ENCODE measurements at regions not wholly inside any gene's neighbourhood (a gene's known extent, or its start where the extent isn't known, plus 50 kb on each side); places are given as distances from the start of the nearest gene placed in this dataset.

DNA sequence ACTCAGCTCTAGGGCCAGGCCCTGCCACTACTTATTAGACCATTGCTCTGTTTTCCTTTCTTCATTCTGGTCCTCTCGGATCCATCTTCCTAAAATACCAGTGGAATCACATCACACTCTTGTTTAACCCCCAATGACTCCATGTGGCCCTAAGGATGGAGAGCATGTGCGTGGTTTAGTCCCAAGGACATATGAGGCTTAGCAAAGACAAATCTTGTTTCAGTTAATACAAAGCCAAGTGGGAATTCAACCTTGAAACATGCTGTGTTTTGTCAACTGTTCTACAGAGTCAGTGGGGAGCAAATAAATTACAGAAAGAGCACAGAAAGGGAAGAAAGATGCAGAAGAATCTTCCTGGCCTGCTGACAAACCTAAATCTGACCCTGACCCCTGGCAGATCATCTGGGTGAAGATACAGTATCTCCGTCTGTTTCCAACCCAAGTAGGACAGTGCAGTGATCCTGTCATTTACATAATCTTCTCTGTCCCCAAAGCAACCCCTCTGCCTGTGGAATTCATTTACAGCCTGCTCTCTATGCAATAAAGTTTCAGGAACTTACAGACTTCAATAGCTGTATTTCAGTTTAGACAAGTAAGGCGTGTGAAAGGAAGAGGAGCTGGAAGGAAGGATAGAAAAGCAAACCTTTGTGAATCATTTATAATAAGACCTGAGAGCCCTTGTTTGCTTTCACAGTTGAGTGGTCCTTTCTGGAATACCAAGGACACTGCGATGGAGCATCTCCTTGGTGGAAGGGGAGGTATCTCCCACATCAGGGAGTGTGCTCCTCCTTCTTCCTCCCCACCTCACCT lies 144.0 kb downstream of the THBS2 start:
- no peak for DNase-seq (ENCODE audit: low spot score)
- no peaks in the 10 kb centered on the region for H3K4me1 ChIP-seq (replicated peaks)
- no peaks in the 10 kb centered on the region for H3K9me3 ChIP-seq
- TF ChIP-seq POLR2A (IDR thresholded peaks at IDR 0.05) (no peak), POLR2AphosphoS5 (IDR thresholded peaks at IDR 0.05) (no peak), CTCF (IDR thresholded peaks at IDR 0.05) (no peak)
- H3K4me3 ChIP-seq: no peak overlapping the region
- H3K27me3 ChIP-seq (replicated peaks; ENCODE audit: insufficient read depth): no peaks in the 10 kb centered on the region
- intact Hi-C loops (cut with DNase I): no loop called here
- 76% methylated on average over 5 of the region's 5 CpGs for WGBS
- H3K27ac ChIP-seq: no peak overlapping the region
- no peaks in the 10 kb centered on the region for H3K36me3 ChIP-seq

DNA sequence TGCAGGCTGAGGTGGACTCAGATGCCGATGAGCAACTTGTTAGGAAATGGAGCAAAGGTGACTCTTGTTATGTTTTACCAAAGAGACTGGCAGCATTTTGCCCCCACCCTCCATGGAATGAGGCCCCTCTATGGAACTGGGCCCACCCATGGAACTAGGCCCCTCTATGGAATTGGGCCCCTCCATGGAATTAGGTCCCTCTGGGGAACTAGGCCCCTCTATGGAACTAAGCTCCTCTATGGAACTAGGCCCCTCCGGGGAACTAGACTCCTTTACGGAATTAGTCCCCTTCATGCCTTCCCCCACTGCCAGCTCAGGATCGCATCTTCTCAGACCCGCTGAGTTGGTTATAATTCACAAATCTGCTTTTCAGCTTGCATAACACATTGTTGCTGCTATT lies 144.9 kb downstream of the THBS2 start:
- no peaks in the 10 kb centered on the region for H3K9me3 ChIP-seq
- 96% methylated on average over 5 of the region's 5 CpGs for WGBS
- H3K36me3 ChIP-seq: no peaks in the 10 kb centered on the region
- no peaks in the 10 kb centered on the region for H3K4me1 ChIP-seq (replicated peaks)
- no peaks in the 10 kb centered on the region for H3K27me3 ChIP-seq (replicated peaks; ENCODE audit: insufficient read depth)
- no peak overlapping the region for H3K27ac ChIP-seq
- intact Hi-C loops (cut with DNase I): no loop called here
- TF ChIP-seq POLR2A (IDR thresholded peaks at IDR 0.05) (no peak), POLR2AphosphoS5 (IDR thresholded peaks at IDR 0.05) (no peak)
- H3K4me3 ChIP-seq: no peak overlapping the region
- DNase-seq (ENCODE audit: low spot score): no peak

DNA sequence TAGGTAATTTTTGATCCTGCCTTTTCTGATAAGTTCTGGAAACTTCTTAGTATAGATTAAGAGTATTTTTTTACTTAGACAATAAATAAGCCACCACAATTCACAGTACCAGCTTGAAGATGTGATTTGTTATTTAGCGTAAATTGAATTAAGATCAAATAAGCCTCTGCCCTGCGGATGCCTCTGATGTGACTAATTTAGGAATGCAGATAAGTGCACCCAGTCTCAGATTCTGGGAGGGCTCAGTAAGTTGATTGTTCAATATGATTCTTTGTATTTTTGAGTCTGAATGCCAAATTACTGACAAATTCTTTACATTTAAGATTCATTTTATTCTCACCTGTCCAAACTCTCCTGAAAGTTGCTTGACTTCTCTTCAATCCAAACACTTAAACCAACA lies 147.5 kb downstream of the THBS2 start:
- H3K36me3 ChIP-seq: no peaks in the 10 kb centered on the region
- H3K27me3 ChIP-seq (replicated peaks; ENCODE audit: insufficient read depth): no peaks in the 10 kb centered on the region
- 77% methylated on average over 2 of the region's 2 CpGs for WGBS
- no peak for TF ChIP-seq POLR2AphosphoS5 (IDR thresholded peaks at IDR 0.05)
- no peak for TF ChIP-seq POLR2A (IDR thresholded peaks at IDR 0.05)
- no peak for TF ChIP-seq CTCF (IDR thresholded peaks at IDR 0.05)
- H3K27ac ChIP-seq: no peak overlapping the region
- no peaks in the 10 kb centered on the region for H3K9me3 ChIP-seq
- H3K4me3 ChIP-seq: no peak overlapping the region
- intact Hi-C loops (cut with DNase I): no loop called here
- H3K4me1 ChIP-seq (replicated peaks): no peaks in the 10 kb centered on the region
- no peak for DNase-seq (ENCODE audit: low spot score)

DNA sequence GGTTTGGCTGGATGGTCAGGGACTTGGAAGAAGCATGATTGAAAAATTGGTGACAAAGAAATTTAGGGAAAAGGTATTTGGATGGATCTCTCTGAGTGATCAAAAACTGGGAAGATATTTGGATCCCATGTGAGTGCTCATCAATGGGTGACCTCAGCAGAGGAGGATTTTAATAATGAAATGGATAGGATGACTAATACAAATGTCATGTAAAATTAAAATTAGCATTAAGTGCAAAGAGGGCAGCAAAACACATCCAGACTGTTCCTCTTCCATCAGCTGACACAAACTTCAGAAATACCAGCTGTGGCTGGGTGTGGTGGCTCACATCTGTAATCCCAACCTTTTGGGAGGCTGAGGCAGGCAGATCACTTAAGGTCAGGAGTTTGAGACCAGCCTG lies 151.7 kb downstream of the THBS2 start:
- Histone ChIP-seq H3K4me1 (replicated peaks) (no peaks in the 10 kb centered on the region), H3K36me3 (no peaks in the 10 kb centered on the region), H3K4me3 (no peak overlapping the region), H3K27me3 (replicated peaks; ENCODE audit: insufficient read depth) (no peaks in the 10 kb centered on the region), H3K9me3 (no peaks in the 10 kb centered on the region), H3K27ac (no peak overlapping the region)
- TF ChIP-seq POLR2A (IDR thresholded peaks at IDR 0.05) (no peak), POLR2AphosphoS5 (IDR thresholded peaks at IDR 0.05) (no peak), CTCF (IDR thresholded peaks at IDR 0.05) (no peak)
- no peak for DNase-seq (ENCODE audit: low spot score)
- intact Hi-C loops (cut with DNase I): no loop called here

GRCh38 chr6:169101036-169101805 lies 152.4 kb downstream of the THBS2 start:
- Histone ChIP-seq H3K4me1 (replicated peaks) (no peaks in the 10 kb centered on the region), H3K27ac (no peak overlapping the region), H3K36me3 (no peaks in the 10 kb centered on the region), H3K4me3 (no peak overlapping the region), H3K9me3 (no peaks in the 10 kb centered on the region), H3K27me3 (replicated peaks; ENCODE audit: insufficient read depth) (no peaks in the 10 kb centered on the region)
- WGBS: 88% methylated on average over 6 of the region's 6 CpGs
- intact Hi-C loops (cut with DNase I): no loop called here
- TF ChIP-seq POLR2AphosphoS5 (IDR thresholded peaks at IDR 0.05) (no peak), CTCF (IDR thresholded peaks at IDR 0.05) (no peak), POLR2A (IDR thresholded peaks at IDR 0.05) (no peak)
- DNase-seq (ENCODE audit: low spot score): no peak
